Panc1 (cell line): ENCODE measurements at regions not wholly inside any gene's neighbourhood (a gene's known extent, or its start where the extent isn't known, plus 50 kb on each side); places are given as distances from the start of the nearest gene placed in this dataset.

Experiments used
- ATAC-seq: fragments of 200-7000 bp; cut with Tn5 transposase; 2 replicates; pipeline ENCODE4 v1.9.1; 2020; ENCODE audit warnings: mild to moderate bottlenecking, moderate library complexity
- BruUV-seq: library from RNA; stranded (reverse); fragments of 400-500 nt; replicated peaks from 2 replicates; lab custom pipeline; 2021; lab: Mats Ljungman, UMichigan
- CTCF ChIA-PET: fragments of 300-600 bp; sonication (Branson Sonifier 250); formaldehyde crosslinking; loops from one replicate; lab custom pipeline; 2022; ENCODE audit warnings: antibody characterized with exemption; lab: Charles Lee
- POLR2A ChIA-PET: fragments of 300-600 bp; sonication (Branson Sonifier 250); formaldehyde crosslinking; loops from one replicate; lab custom pipeline; 2022; ENCODE audit warnings: antibody characterized with exemption; lab: Charles Lee
- DNase-seq: peaks from one replicate; pipeline ENCODE4 v3.0.0-alpha.2; 2010; ENCODE audit warnings: low read depth, low spot score
- H3K27ac ChIP-seq: 2 replicates; pipeline ENCODE4 v1.5.1; 2011; ENCODE audit warnings: mild to moderate bottlenecking, low read length, inconsistent platforms
- H3K27me3 ChIP-seq: fragments of 200-500 bp; sonication (Bioruptor generic); 2 replicates; pipeline ENCODE4 v1.6.0; 2014; ENCODE audit warnings: low read length, inconsistent platforms; ENCODE audit not compliant: control insufficient read depth, insufficient read depth
- H3K36me3 ChIP-seq: fragments of 200-500 bp; sonication (Bioruptor generic); 2 replicates; pipeline ENCODE4 v1.5.1; 2014; ENCODE audit warnings: inconsistent platforms, mild to moderate bottlenecking, low read length, moderate library complexity; ENCODE audit not compliant: control insufficient read depth, insufficient read depth
- H3K4me1 ChIP-seq: 2 replicates; pipeline ENCODE4 v1.5.1; 2011; ENCODE audit warnings: inconsistent platforms, mild to moderate bottlenecking, low read length, moderate library complexity; ENCODE audit not compliant: control insufficient read depth, insufficient read depth
- H3K4me3 ChIP-seq, 2 experiments: 2 replicates each; pipeline ENCODE4 v1.5.1; 2011 to 2012; ENCODE audit warnings: low read depth in 2 of 2, low read length in 2 of 2, mild to moderate bottlenecking in 2 of 2, inconsistent platforms in 1 of 2, moderate library complexity in 1 of 2
- H3K9me3 ChIP-seq: fragments of 200-500 bp; sonication (Bioruptor generic); 2 replicates; pipeline ENCODE4 v1.5.1; 2014; ENCODE audit warnings: low read depth, mild to moderate bottlenecking, inconsistent platforms, low read length, moderate library complexity; ENCODE audit not compliant: control insufficient read depth, insufficient read depth
- SIN3A ChIP-seq: IDR thresholded peaks from 2 replicates; pipeline ENCODE4 v1.6.1; 2012; ENCODE audit warnings: low read depth, mild to moderate bottlenecking, low read length, moderate library complexity, borderline replicate concordance; ENCODE audit not compliant: insufficient read depth
- in situ Hi-C: cut with HindIII; loops from 2 replicates; pipeline ENCODE4 v1.10.0; 2016; ENCODE audit warnings: low sequenced_read_pairs, low pct_unique_long_range_greater_than_20kb
- intact Hi-C: fragments of 100-400 bp; cut with micrococcal nuclease; formaldehyde crosslinking; loops from one replicate; pipeline ENCODE4 v1.10.0; 2022; ENCODE audit not compliant: unreplicated experiment
- TF ChIP-seq, protein P1 (sequence below), 2 experiments: IDR thresholded peaks; 2 replicates each; pipeline ENCODE4 v1.6.1; 2011 to 2012; ENCODE audit warnings: low read depth in 2 of 2, control low read depth in 1 of 2, low read length in 1 of 2, mild to moderate bottlenecking in 1 of 2, moderate library complexity in 1 of 2; ENCODE audit not compliant: insufficient read depth in 1 of 2
- TF ChIP-seq, protein P2 (sequence below): fragments of 450-650 bp; IDR thresholded peaks from 2 replicates; pipeline ENCODE4 v1.5.1; 2017; ENCODE audit warnings: mild to moderate bottlenecking

DNA sequence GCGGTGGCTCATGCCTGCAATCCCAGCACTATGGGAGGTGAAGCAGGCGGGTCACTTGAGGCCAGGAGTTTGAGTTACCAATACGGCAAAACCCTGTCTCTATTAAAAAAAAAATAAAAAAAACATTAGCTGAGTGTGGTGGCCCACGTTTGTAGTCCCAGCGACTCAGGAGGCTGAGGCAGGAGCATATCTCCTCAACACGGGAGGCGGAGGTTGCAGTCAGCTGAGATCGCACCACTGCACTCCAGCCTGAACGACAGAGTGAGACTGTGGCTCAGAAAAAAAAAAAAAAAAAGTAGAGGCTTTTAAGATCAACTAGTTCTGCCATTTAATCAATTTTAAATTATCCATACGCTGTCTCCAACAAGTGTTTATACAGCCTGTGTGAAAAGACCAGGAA is 1130.3 kb downstream of the PCDH9 start:
- Histone ChIP-seq H3K9me3 (no peaks in the 10 kb centered on the region), H3K27ac (no peak overlapping the region), H3K27me3 (no peaks in the 10 kb centered on the region), H3K4me1 (no peaks in the 10 kb centered on the region), H3K36me3 (no peaks in the 10 kb centered on the region; the same call in 1 of the 2 replicates), H3K4me3 (no peak overlapping the region)
- ATAC-seq: no peak
- no TSS peak for BruUV-seq
- in situ Hi-C loops (no loop called here), intact Hi-C loops (no loop called here)
- TF ChIP-seq SIN3A: no peak
- TF ChIP-seq, protein P1, sequence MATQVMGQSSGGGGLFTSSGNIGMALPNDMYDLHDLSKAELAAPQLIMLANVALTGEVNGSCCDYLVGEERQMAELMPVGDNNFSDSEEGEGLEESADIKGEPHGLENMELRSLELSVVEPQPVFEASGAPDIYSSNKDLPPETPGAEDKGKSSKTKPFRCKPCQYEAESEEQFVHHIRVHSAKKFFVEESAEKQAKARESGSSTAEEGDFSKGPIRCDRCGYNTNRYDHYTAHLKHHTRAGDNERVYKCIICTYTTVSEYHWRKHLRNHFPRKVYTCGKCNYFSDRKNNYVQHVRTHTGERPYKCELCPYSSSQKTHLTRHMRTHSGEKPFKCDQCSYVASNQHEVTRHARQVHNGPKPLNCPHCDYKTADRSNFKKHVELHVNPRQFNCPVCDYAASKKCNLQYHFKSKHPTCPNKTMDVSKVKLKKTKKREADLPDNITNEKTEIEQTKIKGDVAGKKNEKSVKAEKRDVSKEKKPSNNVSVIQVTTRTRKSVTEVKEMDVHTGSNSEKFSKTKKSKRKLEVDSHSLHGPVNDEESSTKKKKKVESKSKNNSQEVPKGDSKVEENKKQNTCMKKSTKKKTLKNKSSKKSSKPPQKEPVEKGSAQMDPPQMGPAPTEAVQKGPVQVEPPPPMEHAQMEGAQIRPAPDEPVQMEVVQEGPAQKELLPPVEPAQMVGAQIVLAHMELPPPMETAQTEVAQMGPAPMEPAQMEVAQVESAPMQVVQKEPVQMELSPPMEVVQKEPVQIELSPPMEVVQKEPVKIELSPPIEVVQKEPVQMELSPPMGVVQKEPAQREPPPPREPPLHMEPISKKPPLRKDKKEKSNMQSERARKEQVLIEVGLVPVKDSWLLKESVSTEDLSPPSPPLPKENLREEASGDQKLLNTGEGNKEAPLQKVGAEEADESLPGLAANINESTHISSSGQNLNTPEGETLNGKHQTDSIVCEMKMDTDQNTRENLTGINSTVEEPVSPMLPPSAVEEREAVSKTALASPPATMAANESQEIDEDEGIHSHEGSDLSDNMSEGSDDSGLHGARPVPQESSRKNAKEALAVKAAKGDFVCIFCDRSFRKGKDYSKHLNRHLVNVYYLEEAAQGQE (IDR thresholded peaks at IDR 0.05; ENCODE audit: insufficient read depth in 1 of 2, low read depth in 2 of 2, low read length in 1 of 2): no peak
- TF ChIP-seq, protein P2, sequence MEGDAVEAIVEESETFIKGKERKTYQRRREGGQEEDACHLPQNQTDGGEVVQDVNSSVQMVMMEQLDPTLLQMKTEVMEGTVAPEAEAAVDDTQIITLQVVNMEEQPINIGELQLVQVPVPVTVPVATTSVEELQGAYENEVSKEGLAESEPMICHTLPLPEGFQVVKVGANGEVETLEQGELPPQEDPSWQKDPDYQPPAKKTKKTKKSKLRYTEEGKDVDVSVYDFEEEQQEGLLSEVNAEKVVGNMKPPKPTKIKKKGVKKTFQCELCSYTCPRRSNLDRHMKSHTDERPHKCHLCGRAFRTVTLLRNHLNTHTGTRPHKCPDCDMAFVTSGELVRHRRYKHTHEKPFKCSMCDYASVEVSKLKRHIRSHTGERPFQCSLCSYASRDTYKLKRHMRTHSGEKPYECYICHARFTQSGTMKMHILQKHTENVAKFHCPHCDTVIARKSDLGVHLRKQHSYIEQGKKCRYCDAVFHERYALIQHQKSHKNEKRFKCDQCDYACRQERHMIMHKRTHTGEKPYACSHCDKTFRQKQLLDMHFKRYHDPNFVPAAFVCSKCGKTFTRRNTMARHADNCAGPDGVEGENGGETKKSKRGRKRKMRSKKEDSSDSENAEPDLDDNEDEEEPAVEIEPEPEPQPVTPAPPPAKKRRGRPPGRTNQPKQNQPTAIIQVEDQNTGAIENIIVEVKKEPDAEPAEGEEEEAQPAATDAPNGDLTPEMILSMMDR: no peak
- CTCF ChIA-PET: no interaction called here
- POLR2A ChIA-PET: no interaction called here
- DNase-seq: no peak

DNA sequence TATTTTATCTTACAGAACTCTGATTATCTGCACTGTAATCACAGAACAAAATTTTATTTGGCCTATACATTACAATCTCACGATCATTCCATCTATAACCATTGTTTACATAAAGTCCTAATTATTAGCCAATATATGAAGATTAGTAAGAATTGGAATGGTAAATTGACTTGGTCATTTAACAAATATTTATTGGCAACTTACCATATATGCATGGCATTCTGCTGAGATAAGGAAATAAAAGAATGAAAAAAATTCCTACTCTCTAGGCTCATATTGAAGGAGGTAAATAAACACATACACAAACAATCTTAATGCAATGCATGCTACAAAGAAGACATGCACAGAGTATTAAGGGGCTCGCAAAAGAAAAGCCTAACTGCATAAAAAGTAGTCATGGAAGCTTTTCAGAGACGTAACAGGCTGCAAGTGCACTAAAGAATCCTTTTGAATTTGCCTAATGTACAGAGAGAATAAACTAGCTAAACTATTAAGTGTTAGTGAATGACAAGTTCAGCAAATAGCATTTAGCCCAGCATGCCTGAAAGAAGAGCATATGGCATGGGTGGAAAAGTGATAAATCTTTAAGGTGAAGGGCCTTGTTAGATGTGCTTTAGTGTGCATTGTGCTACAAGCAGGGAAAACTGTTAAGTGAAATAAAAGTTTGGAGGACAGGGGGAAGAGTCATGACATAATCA is 1131.1 kb downstream of the PCDH9 start:
- POLR2A ChIA-PET: no interaction called here

More for the DNA sequence above, 1131.1 kb downstream of the PCDH9 start:
- no TSS peak for BruUV-seq
- DNase-seq (no peak), ATAC-seq (no peak)
- TF ChIP-seq, protein P2: no peak
- no peak overlapping the region for H3K27ac ChIP-seq
- CTCF ChIA-PET: no interaction called here
- no peaks in the 10 kb centered on the region for H3K9me3 ChIP-seq
- H3K27me3 ChIP-seq: no peaks in the 10 kb centered on the region
- H3K4me1 ChIP-seq: no peaks in the 10 kb centered on the region
- in situ Hi-C loops: no loop called here
- intact Hi-C loops: no loop called here
- no peaks in the 10 kb centered on the region; the same call in 1 of the 2 replicates for H3K36me3 ChIP-seq
- no peak overlapping the region for H3K4me3 ChIP-seq
